ENCODE measurements at regions not wholly inside any gene's neighbourhood (a gene's known extent, or its start where the extent isn't known, plus 50 kb on each side); places are given as distances from the start of the nearest gene placed in this dataset.

DNA sequence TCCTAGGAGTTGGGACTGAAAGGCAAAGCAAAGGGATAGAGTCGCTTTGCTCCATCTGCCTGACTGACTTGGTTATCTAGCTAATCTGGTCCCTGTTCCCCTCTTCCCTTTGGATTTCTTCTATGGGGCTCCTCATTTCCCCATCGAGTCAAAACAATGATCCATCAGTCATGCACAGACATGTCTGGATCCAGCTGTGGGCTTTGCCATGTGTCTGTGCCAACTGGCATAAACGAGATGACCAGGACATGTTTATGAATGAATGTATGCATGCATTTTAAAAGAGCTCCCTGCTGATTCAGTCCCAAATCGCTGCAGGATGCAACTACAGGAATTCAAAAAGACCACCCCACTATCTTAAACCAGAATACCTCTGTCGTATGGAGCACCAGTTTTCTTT, 122.0 kb downstream of the ARL4A start:
- Histone ChIP-seq H3K9me3 (ENCODE audit: control insufficient read depth in 1 of 2, insufficient read depth in 1 of 2, low read depth in 1 of 2, low read length in 2 of 2) (no peaks in the 10 kb centered on the region), H3K27ac (ENCODE audit: low read depth, low read length) (no peak overlapping the region), H3K27me3 (ENCODE audit: insufficient read depth, low read length) (no peaks in the 10 kb centered on the region), H3K36me3 (ENCODE audit: control insufficient read depth in 1 of 2, insufficient read depth in 2 of 2, low read length in 2 of 2) (no peaks in the 10 kb centered on the region), H3K9me2 (ENCODE audit: insufficient read depth) (no peaks in the 10 kb centered on the region), H2AFZ (ENCODE audit: low read depth, low read length, poor library complexity, severe bottlenecking) (no peak overlapping the region), H3K9ac (ENCODE audit: low read length) (no peak overlapping the region), H3K79me2 (ENCODE audit: insufficient read depth, low read length) (no peaks in the 10 kb centered on the region), H4K20me1 (ENCODE audit: insufficient read depth) (no peaks in the 10 kb centered on the region), H3K4me2 (ENCODE audit: low read length) (no peak overlapping the region), H3K4me3 (replicated peaks in 1 of 2; ENCODE audit: low read depth in 1 of 2, low read length in 2 of 2) (no peak overlapping the region), H3K4me1 (ENCODE audit: control insufficient read depth in 1 of 2, insufficient read depth in 2 of 2, low read length in 2 of 2) (peaks cover 3 to 15% of the 10 kb centered on the region in 2 experiments; a peak in 3 of 4 replicates)
- TF ChIP-seq ZNF274 (IDR thresholded peaks at IDR 0.05; ENCODE audit: low read depth, low read length) (no peak), RAD21 (IDR thresholded peaks at IDR 0.05; ENCODE audit: low read depth) (no peak), YY1 (IDR thresholded peaks at IDR 0.05; ENCODE audit: extremely low read depth, insufficient replicate concordance, low read depth, low read length) (no peak)
- TF ChIP-seq, protein P1, sequence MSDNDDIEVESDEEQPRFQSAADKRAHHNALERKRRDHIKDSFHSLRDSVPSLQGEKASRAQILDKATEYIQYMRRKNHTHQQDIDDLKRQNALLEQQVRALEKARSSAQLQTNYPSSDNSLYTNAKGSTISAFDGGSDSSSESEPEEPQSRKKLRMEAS (IDR thresholded peaks at IDR 0.05) = no peak
- no TSS peak for BruUV-seq (replicated peaks)
- ATAC-seq (no peak), DNase-seq (ENCODE audit: low read depth, low spot score) (no peak)
- CTCF ChIA-PET = no interaction called here
- POLR2A ChIA-PET = no interaction called here
- intact Hi-C loops (cut with micrococcal nuclease) = no loop called here
- RAD21 ChIA-PET (ENCODE audit: low non-redundant PET in 1 of 2, low total read pairs in 2 of 2, uncharacterized antibody in 2 of 2, unreplicated experiment in 2 of 2) = no interaction called here

DNA sequence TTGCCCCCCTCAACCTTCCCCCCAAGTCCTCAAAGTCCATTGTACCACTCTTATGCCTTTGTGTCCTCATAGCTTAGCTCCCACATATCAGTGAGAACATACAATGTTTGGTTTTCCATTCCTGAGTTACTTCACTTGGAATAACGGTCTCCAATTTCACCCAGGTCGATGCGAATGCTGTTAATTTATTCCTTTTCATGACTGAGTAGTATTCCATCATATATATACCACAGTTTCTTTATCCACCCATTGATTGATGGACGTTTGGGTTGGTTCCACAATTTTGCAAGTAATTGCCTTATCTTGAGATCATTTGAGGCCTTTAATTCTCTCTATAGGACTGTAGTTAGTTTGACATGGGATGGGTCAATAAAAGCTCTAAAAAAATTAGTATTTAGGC, 124.7 kb downstream of the ARL4A start:
- ChIA-PET POLR2A (no interaction called here), CTCF (no interaction called here), RAD21 (ENCODE audit: low non-redundant PET in 1 of 2, low total read pairs in 2 of 2, uncharacterized antibody in 2 of 2, unreplicated experiment in 2 of 2) (no interaction called here)
- no peaks in the 10 kb centered on the region for H3K9me2 ChIP-seq (ENCODE audit: insufficient read depth)
- H3K79me2 ChIP-seq (ENCODE audit: insufficient read depth, low read length) = no peaks in the 10 kb centered on the region
- no peaks in the 10 kb centered on the region for H4K20me1 ChIP-seq (ENCODE audit: insufficient read depth)
- no peak overlapping the region for H3K4me2 ChIP-seq (ENCODE audit: low read length)
- no peak overlapping the region for H3K9ac ChIP-seq (ENCODE audit: low read length)
- no peak overlapping the region for H2AFZ ChIP-seq (ENCODE audit: low read depth, low read length, poor library complexity, severe bottlenecking)
- no peak overlapping the region for H3K4me3 ChIP-seq (replicated peaks in 1 of 2; ENCODE audit: low read depth in 1 of 2, low read length in 2 of 2)
- H3K4me1 ChIP-seq (ENCODE audit: control insufficient read depth in 1 of 2, insufficient read depth in 2 of 2, low read length in 2 of 2) = peaks cover 0 to 12% of the 10 kb centered on the region in 2 experiments; a peak in 2 of 4 replicates
- H3K36me3 ChIP-seq (ENCODE audit: control insufficient read depth in 1 of 2, insufficient read depth in 2 of 2, low read length in 2 of 2) = no peaks in the 10 kb centered on the region
- no peak overlapping the region for H3K27ac ChIP-seq (ENCODE audit: low read depth, low read length)
- BruUV-seq (replicated peaks) = no TSS peak
- ATAC-seq = no peak
- H3K27me3 ChIP-seq (ENCODE audit: insufficient read depth, low read length) = no peaks in the 10 kb centered on the region
- DNase-seq (ENCODE audit: low read depth, low spot score) = no peak
- no peaks in the 10 kb centered on the region for H3K9me3 ChIP-seq (ENCODE audit: control insufficient read depth in 1 of 2, insufficient read depth in 1 of 2, low read depth in 1 of 2, low read length in 2 of 2)
- intact Hi-C loops (cut with micrococcal nuclease) = no loop called here
- TF ChIP-seq SIN3A (IDR thresholded peaks at IDR 0.05; ENCODE audit: low read depth) = no peak
- TF ChIP-seq, protein P1 (IDR thresholded peaks at IDR 0.05) = no peak
- no peak for TF ChIP-seq TCF7L2 (IDR thresholded peaks at IDR 0.05; ENCODE audit: borderline replicate concordance, extremely low read depth, insufficient read depth, insufficient read length)
- TF ChIP-seq RAD21 (IDR thresholded peaks at IDR 0.05; ENCODE audit: low read depth) = no peak
- TF ChIP-seq, protein P2, sequence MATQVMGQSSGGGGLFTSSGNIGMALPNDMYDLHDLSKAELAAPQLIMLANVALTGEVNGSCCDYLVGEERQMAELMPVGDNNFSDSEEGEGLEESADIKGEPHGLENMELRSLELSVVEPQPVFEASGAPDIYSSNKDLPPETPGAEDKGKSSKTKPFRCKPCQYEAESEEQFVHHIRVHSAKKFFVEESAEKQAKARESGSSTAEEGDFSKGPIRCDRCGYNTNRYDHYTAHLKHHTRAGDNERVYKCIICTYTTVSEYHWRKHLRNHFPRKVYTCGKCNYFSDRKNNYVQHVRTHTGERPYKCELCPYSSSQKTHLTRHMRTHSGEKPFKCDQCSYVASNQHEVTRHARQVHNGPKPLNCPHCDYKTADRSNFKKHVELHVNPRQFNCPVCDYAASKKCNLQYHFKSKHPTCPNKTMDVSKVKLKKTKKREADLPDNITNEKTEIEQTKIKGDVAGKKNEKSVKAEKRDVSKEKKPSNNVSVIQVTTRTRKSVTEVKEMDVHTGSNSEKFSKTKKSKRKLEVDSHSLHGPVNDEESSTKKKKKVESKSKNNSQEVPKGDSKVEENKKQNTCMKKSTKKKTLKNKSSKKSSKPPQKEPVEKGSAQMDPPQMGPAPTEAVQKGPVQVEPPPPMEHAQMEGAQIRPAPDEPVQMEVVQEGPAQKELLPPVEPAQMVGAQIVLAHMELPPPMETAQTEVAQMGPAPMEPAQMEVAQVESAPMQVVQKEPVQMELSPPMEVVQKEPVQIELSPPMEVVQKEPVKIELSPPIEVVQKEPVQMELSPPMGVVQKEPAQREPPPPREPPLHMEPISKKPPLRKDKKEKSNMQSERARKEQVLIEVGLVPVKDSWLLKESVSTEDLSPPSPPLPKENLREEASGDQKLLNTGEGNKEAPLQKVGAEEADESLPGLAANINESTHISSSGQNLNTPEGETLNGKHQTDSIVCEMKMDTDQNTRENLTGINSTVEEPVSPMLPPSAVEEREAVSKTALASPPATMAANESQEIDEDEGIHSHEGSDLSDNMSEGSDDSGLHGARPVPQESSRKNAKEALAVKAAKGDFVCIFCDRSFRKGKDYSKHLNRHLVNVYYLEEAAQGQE (IDR thresholded peaks at IDR 0.05; ENCODE audit: low read depth) = no peak
- TF ChIP-seq EZH2 (IDR thresholded peaks at IDR 0.05) = no peak
- TF ChIP-seq, protein P3, sequence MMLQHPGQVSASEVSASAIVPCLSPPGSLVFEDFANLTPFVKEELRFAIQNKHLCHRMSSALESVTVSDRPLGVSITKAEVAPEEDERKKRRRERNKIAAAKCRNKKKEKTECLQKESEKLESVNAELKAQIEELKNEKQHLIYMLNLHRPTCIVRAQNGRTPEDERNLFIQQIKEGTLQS (IDR thresholded peaks at IDR 0.05) = no peak
- no peak for TF ChIP-seq ZNF274 (IDR thresholded peaks at IDR 0.05; ENCODE audit: low read depth, low read length)
- TF ChIP-seq EZH2phosphoT487 (IDR thresholded peaks at IDR 0.05; ENCODE audit: borderline replicate concordance) = no peak
- TF ChIP-seq POLR2A (IDR thresholded peaks at IDR 0.05; ENCODE audit: borderline replicate concordance, extremely low read depth, insufficient read depth, insufficient read length) = no peak
- TF ChIP-seq CBX3 (IDR thresholded peaks at IDR 0.05; ENCODE audit: low read depth) = no peak
- TF ChIP-seq FOSL1 (IDR thresholded peaks at IDR 0.05; ENCODE audit: low read depth) = no peak
- no peak for TF ChIP-seq POLR2AphosphoS5 (IDR thresholded peaks at IDR 0.05; ENCODE audit: low read depth, low read length)
- TF ChIP-seq ZFX (IDR thresholded peaks at IDR 0.05) = no peak

All from HCT116 (cell line).